Keratinocyte (primary cell): ENCODE measurements at regions not wholly inside any gene's neighbourhood (a gene's known extent, or its start where the extent isn't known, plus 50 kb on each side); places are given as distances from the start of the nearest gene placed in this dataset.

Source experiments
- DNase-seq: peaks from one replicate; pipeline ENCODE4 v3.0.0-alpha.2; 2011; ENCODE audit warnings: low read depth, missing footprints, low spot score
- FAIRE-seq: peaks from 2 replicates; lab custom pipeline; 2011; peaks lifted over from hg19 to GRCh38; lab: Jason Lieb, UNC
- H2AFZ ChIP-seq: 2 replicates; pipeline ENCODE4 v1.6.0; 2012; ENCODE audit warnings: low read length, control low read depth, inconsistent platforms; ENCODE audit not compliant: control insufficient read depth
- H3K27ac ChIP-seq: 2 replicates; pipeline ENCODE4 v1.5.1; 2011; ENCODE audit warnings: low read length; ENCODE audit not compliant: control insufficient read depth, insufficient read depth
- H3K27me3 ChIP-seq: 3 replicates; pipeline ENCODE4 v1.6.0; 2011; ENCODE audit warnings: low read length; ENCODE audit not compliant: control insufficient read depth, insufficient read depth; ENCODE audit errors: extremely low read depth
- H3K36me3 ChIP-seq, 2 experiments: 2 replicates in 1 of 2; 3 replicates in 1 of 2; pipeline ENCODE4 v1.5.1; 2011; ENCODE audit warnings: low read length in 2 of 2, mild to moderate bottlenecking in 1 of 2; ENCODE audit not compliant: control insufficient read depth in 2 of 2, insufficient read depth in 2 of 2; ENCODE audit errors: extremely low read depth in 1 of 2
- H3K4me1 ChIP-seq: 3 replicates; pipeline ENCODE4 v1.5.1; 2011; ENCODE audit warnings: low read length; ENCODE audit not compliant: control insufficient read depth, insufficient read depth; ENCODE audit errors: extremely low read depth
- H3K4me2 ChIP-seq: 3 replicates; pipeline ENCODE4 v1.6.0; 2011; ENCODE audit warnings: low read depth, low read length; ENCODE audit not compliant: control insufficient read depth, insufficient read depth; ENCODE audit errors: extremely low read depth
- H3K4me3 ChIP-seq, 3 experiments: fragments of 200-600 bp in 1 of 3; sonication (generic) in 1 of 3; 2 replicates in 2 of 3; 3 replicates in 1 of 3; pipeline ENCODE4 v1.5.1; 2011 to 2016; ENCODE audit warnings: low read length in 3 of 3, mild to moderate bottlenecking in 3 of 3, control low read depth in 2 of 3, inconsistent platforms in 1 of 3, low read depth in 1 of 3, mixed read lengths in 1 of 3, mixed run types in 1 of 3, moderate library complexity in 1 of 3; ENCODE audit not compliant: control insufficient read depth in 2 of 3, insufficient read depth in 2 of 3; ENCODE audit errors: extremely low read depth in 1 of 3
- H3K79me2 ChIP-seq: 2 replicates; pipeline ENCODE4 v1.6.0; 2012; ENCODE audit warnings: low read length; ENCODE audit not compliant: control insufficient read depth, insufficient read depth
- H3K9ac ChIP-seq: 3 replicates; pipeline ENCODE4 v1.6.0; 2011; ENCODE audit warnings: low read length; ENCODE audit not compliant: control insufficient read depth, insufficient read depth; ENCODE audit errors: extremely low read depth
- H3K9me1 ChIP-seq: 3 replicates; pipeline ENCODE4 v1.6.0; 2011; ENCODE audit warnings: low read length; ENCODE audit not compliant: control insufficient read depth, insufficient read depth; ENCODE audit errors: extremely low read depth
- H3K9me3 ChIP-seq: 2 replicates; pipeline ENCODE4 v1.5.1; 2012; ENCODE audit warnings: low read depth, low read length; ENCODE audit not compliant: control insufficient read depth
- H4K20me1 ChIP-seq: 3 replicates; pipeline ENCODE4 v1.6.0; 2011; ENCODE audit warnings: low read length; ENCODE audit not compliant: control insufficient read depth, insufficient read depth; ENCODE audit errors: extremely low read depth
- EZH2 ChIP-seq: IDR thresholded peaks from one replicate; pipeline ENCODE4 v1.6.1; 2012; ENCODE audit warnings: inconsistent platforms, mild to moderate bottlenecking, low read length, moderate library complexity
- dilution Hi-C: fragments of 300-500 bp; cut with MboI; formaldehyde crosslinking; loops from one replicate; pipeline ENCODE4 v1.7.0; 2020; ENCODE audit warnings: low sequenced_read_pairs; ENCODE audit not compliant: extremely low pct_ligation_motif_present
- TF ChIP-seq, protein P1 (sequence below), 3 experiments: IDR thresholded peaks in 1 of 3; conservative IDR thresholded peaks in 1 of 3; optimal IDR thresholded peaks in 1 of 3; 2 replicates in 2 of 3; 3 replicates in 1 of 3; pipeline versions ENCODE3 to v1.5.1; 2011; ENCODE audit warnings: low read length in 3 of 3, mild to moderate bottlenecking in 3 of 3, moderate library complexity in 2 of 3, control low read depth in 1 of 3, inconsistent platforms in 1 of 3; ENCODE audit not compliant: insufficient read depth in 2 of 3; ENCODE audit errors: extremely low read depth in 1 of 3

DNA sequence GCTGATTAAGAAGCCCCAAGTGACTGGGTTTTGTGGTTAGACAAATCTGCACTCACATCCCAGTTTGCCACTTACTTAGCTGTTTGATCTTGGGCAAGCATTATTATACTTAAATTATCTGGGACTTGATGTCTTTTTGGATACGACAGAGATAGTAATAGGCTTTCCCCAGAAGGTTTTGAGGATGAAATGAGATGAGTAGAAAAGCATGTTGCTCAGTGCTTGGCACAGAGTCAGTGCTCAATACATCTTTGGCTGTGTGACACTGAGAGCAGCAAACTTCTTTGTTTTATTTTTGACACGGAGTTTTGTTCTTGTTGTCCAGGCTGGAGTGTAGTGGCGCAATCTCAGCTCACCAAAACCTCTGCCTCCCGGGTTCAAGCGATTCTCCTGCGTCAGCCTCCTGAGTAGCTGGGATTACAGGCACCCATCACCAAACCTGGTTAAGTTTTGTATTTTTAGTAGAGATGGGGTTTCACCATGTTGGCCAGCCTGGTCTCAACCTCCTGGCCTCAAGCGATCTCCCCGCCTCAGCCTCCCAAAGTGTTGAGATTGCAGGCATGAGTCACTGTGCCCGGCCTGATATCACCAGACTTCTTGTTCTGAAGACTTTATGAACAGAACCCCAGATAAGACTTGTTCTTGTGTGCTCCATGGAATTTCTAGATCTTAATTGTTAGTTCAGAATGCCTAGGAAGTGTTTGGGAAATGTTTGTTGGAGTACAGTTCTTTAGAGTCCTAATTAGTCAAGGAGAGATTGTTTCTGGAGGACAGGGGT, 521.2 kb downstream of the SLC4A3 start:
- dilution Hi-C loops, result no loop called here
- DNase-seq (no peak), FAIRE-seq (no peak)
- no peaks in the 10 kb centered on the region for H3K27me3 ChIP-seq
- H3K4me2 ChIP-seq, result no peak overlapping the region
- no peaks in the 10 kb centered on the region for H3K9me1 ChIP-seq
- no peak for TF ChIP-seq EZH2
- TF ChIP-seq, protein P1, sequence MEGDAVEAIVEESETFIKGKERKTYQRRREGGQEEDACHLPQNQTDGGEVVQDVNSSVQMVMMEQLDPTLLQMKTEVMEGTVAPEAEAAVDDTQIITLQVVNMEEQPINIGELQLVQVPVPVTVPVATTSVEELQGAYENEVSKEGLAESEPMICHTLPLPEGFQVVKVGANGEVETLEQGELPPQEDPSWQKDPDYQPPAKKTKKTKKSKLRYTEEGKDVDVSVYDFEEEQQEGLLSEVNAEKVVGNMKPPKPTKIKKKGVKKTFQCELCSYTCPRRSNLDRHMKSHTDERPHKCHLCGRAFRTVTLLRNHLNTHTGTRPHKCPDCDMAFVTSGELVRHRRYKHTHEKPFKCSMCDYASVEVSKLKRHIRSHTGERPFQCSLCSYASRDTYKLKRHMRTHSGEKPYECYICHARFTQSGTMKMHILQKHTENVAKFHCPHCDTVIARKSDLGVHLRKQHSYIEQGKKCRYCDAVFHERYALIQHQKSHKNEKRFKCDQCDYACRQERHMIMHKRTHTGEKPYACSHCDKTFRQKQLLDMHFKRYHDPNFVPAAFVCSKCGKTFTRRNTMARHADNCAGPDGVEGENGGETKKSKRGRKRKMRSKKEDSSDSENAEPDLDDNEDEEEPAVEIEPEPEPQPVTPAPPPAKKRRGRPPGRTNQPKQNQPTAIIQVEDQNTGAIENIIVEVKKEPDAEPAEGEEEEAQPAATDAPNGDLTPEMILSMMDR (optimal IDR thresholded peaks at IDR 0.05 in 1 of 3, IDR thresholded peaks at IDR 0.05 in 1 of 3, conservative IDR thresholded peaks at IDR 0.05 in 1 of 3; ENCODE audit: extremely low read depth in 1 of 3, insufficient read depth in 2 of 3, low read length in 3 of 3), result no peak
- H3K36me3 ChIP-seq, result no peaks in the 10 kb centered on the region
- H2AFZ ChIP-seq, result no peak overlapping the region
- no peaks in the 10 kb centered on the region for H3K9me3 ChIP-seq
- H3K79me2 ChIP-seq, result no peaks in the 10 kb centered on the region
- H3K4me3 ChIP-seq, result no peak overlapping the region
- H3K27ac ChIP-seq, result no peak overlapping the region
- H3K4me1 ChIP-seq, result peaks cover 11% of the 10 kb centered on the region
- no peak overlapping the region for H3K9ac ChIP-seq
- no peaks in the 10 kb centered on the region for H4K20me1 ChIP-seq

- Histone ChIP-seq H3K4me3 (no peak overlapping the region), H3K4me1 (no peaks in the 10 kb centered on the region), H2AFZ (no peak overlapping the region), H3K36me3 (no peaks in the 10 kb centered on the region), H3K27ac (no peak overlapping the region), H3K9me3 (no peaks in the 10 kb centered on the region), H3K9ac (no peak overlapping the region), H4K20me1 (no peaks in the 10 kb centered on the region), H3K79me2 (no peaks in the 10 kb centered on the region), H3K4me2 (no peak overlapping the region), H3K27me3 (no peaks in the 10 kb centered on the region), H3K9me1 (no peaks in the 10 kb centered on the region)
- FAIRE-seq, result no peak
- TF ChIP-seq, protein P1 (optimal IDR thresholded peaks at IDR 0.05 in 1 of 3, IDR thresholded peaks at IDR 0.05 in 1 of 3, conservative IDR thresholded peaks at IDR 0.05 in 1 of 3; ENCODE audit: extremely low read depth in 1 of 3, insufficient read depth in 2 of 3, low read length in 3 of 3), result no peak
- TF ChIP-seq EZH2, result no peak
- dilution Hi-C loops, result no loop called here
- no peak for DNase-seq
These were observed 523.9 kb downstream of the SLC4A3 start for GRCh38 chr2:220151341-220151740.
